ENCODE measurements at regions not wholly inside any gene's neighbourhood (a gene's known extent, or its start where the extent isn't known, plus 50 kb on each side); places are given as distances from the start of the nearest gene placed in this dataset.
"Not testable (repeated sequence)": the region's sequence is repeated elsewhere in the genome, so short reads cannot be mapped to it uniquely, and the experiment has no call there.

- Histone ChIP-seq H3K9me3 (ENCODE audit: control extremely low read depth in 1 of 5, control insufficient read depth in 4 of 5, insufficient read depth in 2 of 5, low read depth in 1 of 5, low read length in 4 of 5) (peaks cover 0 to 4% (median 0%) of the 10 kb centered on the region in 5 experiments), H3K36me3 (ENCODE audit: control insufficient read depth in 4 of 4, insufficient read depth in 4 of 4, low read length in 3 of 4) (no peaks in the 10 kb centered on the region), H3K4me3 (ENCODE audit: control insufficient read depth in 1 of 7, extremely low read depth in 1 of 7, insufficient read depth in 4 of 7, low read depth in 2 of 7, low read length in 6 of 7) (no peak overlapping the region), H3K27ac (ENCODE audit: insufficient read depth in 1 of 2, low read depth in 1 of 2, low read length in 2 of 2, poor library complexity in 1 of 2, severe bottlenecking in 2 of 2) (no peak overlapping the region), H3K4me1 (ENCODE audit: control extremely low read depth in 1 of 4, control insufficient read depth in 4 of 4, insufficient read depth in 4 of 4, low read length in 3 of 4) (no peaks in the 10 kb centered on the region), H3K27me3 (replicated peaks in 2 of 5; ENCODE audit: control insufficient read depth in 4 of 5, insufficient read depth in 5 of 5, low read length in 4 of 5) (no peaks in the 10 kb centered on the region)
- DNase-seq, result no peak
- WGBS (ENCODE audit: insufficient coverage), result 64% methylated on average over 3 of the region's 6 CpGs
- ChIA-PET CTCF (no interaction called here), POLR2A (no interaction called here)
These were observed 375.5 kb downstream of the PTH2R start for GRCh38 chr2:208782097-208782496.

GRCh38 chr2:208783184-208783583 is 376.6 kb downstream of the PTH2R start:
- Histone ChIP-seq H3K36me3 (ENCODE audit: control insufficient read depth in 4 of 4, insufficient read depth in 4 of 4, low read length in 3 of 4) (no peaks in the 10 kb centered on the region), H3K4me1 (ENCODE audit: control extremely low read depth in 1 of 4, control insufficient read depth in 4 of 4, insufficient read depth in 4 of 4, low read length in 3 of 4) (no peaks in the 10 kb centered on the region), H3K4me3 (ENCODE audit: control insufficient read depth in 1 of 7, extremely low read depth in 1 of 7, insufficient read depth in 4 of 7, low read depth in 2 of 7, low read length in 6 of 7) (no peak overlapping the region), H3K27ac (ENCODE audit: insufficient read depth in 1 of 2, low read depth in 1 of 2, low read length in 2 of 2, poor library complexity in 1 of 2, severe bottlenecking in 2 of 2) (no peak overlapping the region), H3K27me3 (replicated peaks in 2 of 5; ENCODE audit: control insufficient read depth in 4 of 5, insufficient read depth in 5 of 5, low read length in 4 of 5) (no peaks in the 10 kb centered on the region), H3K9me3 (ENCODE audit: control extremely low read depth in 1 of 5, control insufficient read depth in 4 of 5, insufficient read depth in 2 of 5, low read depth in 1 of 5, low read length in 4 of 5) (peaks cover 0 to 4% (median 0%) of the 10 kb centered on the region in 5 experiments)
- CTCF ChIA-PET, result no interaction called here
- POLR2A ChIA-PET, result no interaction called here
- DNase-seq, result peak in 1 of 3 donors; percentile 5

GRCh38 chr2:208784774-208785173 is 378.2 kb downstream of the PTH2R start:
- H3K9me3 ChIP-seq (ENCODE audit: control extremely low read depth in 1 of 5, control insufficient read depth in 4 of 5, insufficient read depth in 2 of 5, low read depth in 1 of 5, low read length in 4 of 5); H3K27me3 ChIP-seq (replicated peaks in 2 of 5; ENCODE audit: control insufficient read depth in 4 of 5, insufficient read depth in 5 of 5, low read length in 4 of 5); H3K27ac ChIP-seq (ENCODE audit: insufficient read depth in 1 of 2, low read depth in 1 of 2, low read length in 2 of 2, poor library complexity in 1 of 2, severe bottlenecking in 2 of 2); POLR2A ChIA-PET; H3K4me1 ChIP-seq (ENCODE audit: control extremely low read depth in 1 of 4, control insufficient read depth in 4 of 4, insufficient read depth in 4 of 4, low read length in 3 of 4); H3K36me3 ChIP-seq (ENCODE audit: control insufficient read depth in 4 of 4, insufficient read depth in 4 of 4, low read length in 3 of 4); H3K4me3 ChIP-seq (ENCODE audit: control insufficient read depth in 1 of 7, extremely low read depth in 1 of 7, insufficient read depth in 4 of 7, low read depth in 2 of 7, low read length in 6 of 7); DNase-seq: not testable (repeated sequence)
- CTCF ChIA-PET, result interaction anchor here (1.1 kb wide), 1 partner anchor 9 kb away, joined by 5 read pairs; no protein-coding TSS in a partner anchor
- WGBS (ENCODE audit: insufficient coverage), result 100% methylated on average over 8 of the region's 9 CpGs

GRCh38 chr2:208791257-208791656 is 384.7 kb downstream of the PTH2R start:
- POLR2A ChIA-PET, result no interaction called here
- Histone ChIP-seq H3K4me3 (ENCODE audit: control insufficient read depth in 1 of 7, extremely low read depth in 1 of 7, insufficient read depth in 4 of 7, low read depth in 2 of 7, low read length in 6 of 7) (no peak overlapping the region), H3K4me1 (ENCODE audit: control extremely low read depth in 1 of 4, control insufficient read depth in 4 of 4, insufficient read depth in 4 of 4, low read length in 3 of 4) (no peaks in the 10 kb centered on the region), H3K27me3 (replicated peaks in 2 of 5; ENCODE audit: control insufficient read depth in 4 of 5, insufficient read depth in 5 of 5, low read length in 4 of 5) (no peaks in the 10 kb centered on the region), H3K36me3 (ENCODE audit: control insufficient read depth in 4 of 4, insufficient read depth in 4 of 4, low read length in 3 of 4) (no peaks in the 10 kb centered on the region), H3K9me3 (ENCODE audit: control extremely low read depth in 1 of 5, control insufficient read depth in 4 of 5, insufficient read depth in 2 of 5, low read depth in 1 of 5, low read length in 4 of 5) (no peaks in the 10 kb centered on the region), H3K27ac (ENCODE audit: insufficient read depth in 1 of 2, low read depth in 1 of 2, low read length in 2 of 2, poor library complexity in 1 of 2, severe bottlenecking in 2 of 2) (no peak overlapping the region)
- 100% methylated on average over 1 of the region's 6 CpGs for WGBS (ENCODE audit: insufficient coverage)
- CTCF ChIA-PET, result no interaction called here
- no peak for DNase-seq

GRCh38 chr2:208792766-208793165 is 386.2 kb downstream of the PTH2R start:
- no peak for DNase-seq
- no peak overlapping the region for H3K27ac ChIP-seq (ENCODE audit: insufficient read depth in 1 of 2, low read depth in 1 of 2, low read length in 2 of 2, poor library complexity in 1 of 2, severe bottlenecking in 2 of 2)
- no peak overlapping the region for H3K4me3 ChIP-seq (ENCODE audit: control insufficient read depth in 1 of 7, extremely low read depth in 1 of 7, insufficient read depth in 4 of 7, low read depth in 2 of 7, low read length in 6 of 7)
- CTCF ChIA-PET, result interaction anchor here (0.7 kb wide), 1 partner anchor 936 kb away, joined by 3 read pairs; no protein-coding TSS in a partner anchor
- H3K36me3 ChIP-seq (ENCODE audit: control insufficient read depth in 4 of 4, insufficient read depth in 4 of 4, low read length in 3 of 4), result no peaks in the 10 kb centered on the region
- H3K9me3 ChIP-seq (ENCODE audit: control extremely low read depth in 1 of 5, control insufficient read depth in 4 of 5, insufficient read depth in 2 of 5, low read depth in 1 of 5, low read length in 4 of 5), result no peaks in the 10 kb centered on the region
- H3K27me3 ChIP-seq (replicated peaks in 2 of 5; ENCODE audit: control insufficient read depth in 4 of 5, insufficient read depth in 5 of 5, low read length in 4 of 5), result no peaks in the 10 kb centered on the region
- H3K4me1 ChIP-seq (ENCODE audit: control extremely low read depth in 1 of 4, control insufficient read depth in 4 of 4, insufficient read depth in 4 of 4, low read length in 3 of 4), result no peaks in the 10 kb centered on the region
- POLR2A ChIA-PET, result no interaction called here
- WGBS (ENCODE audit: insufficient coverage), result 92% methylated on average over 3 of the region's 8 CpGs

GRCh38 chr2:208793434-208793833 is 386.8 kb downstream of the PTH2R start:
- H3K9me3 ChIP-seq (ENCODE audit: control extremely low read depth in 1 of 5, control insufficient read depth in 4 of 5, insufficient read depth in 2 of 5, low read depth in 1 of 5, low read length in 4 of 5), result no peaks in the 10 kb centered on the region
- CTCF ChIA-PET, result interaction anchor here (1.0 kb wide), 1 partner anchor 9 kb away, joined by 5 read pairs; no protein-coding TSS in a partner anchor
- H3K4me3 ChIP-seq (ENCODE audit: control insufficient read depth in 1 of 7, extremely low read depth in 1 of 7, insufficient read depth in 4 of 7, low read depth in 2 of 7, low read length in 6 of 7), result no peak overlapping the region
- 98% methylated on average over 3 of the region's 3 CpGs for WGBS (ENCODE audit: insufficient coverage)
- H3K4me1 ChIP-seq (ENCODE audit: control extremely low read depth in 1 of 4, control insufficient read depth in 4 of 4, insufficient read depth in 4 of 4, low read length in 3 of 4), result no peaks in the 10 kb centered on the region
- no peaks in the 10 kb centered on the region for H3K27me3 ChIP-seq (replicated peaks in 2 of 5; ENCODE audit: control insufficient read depth in 4 of 5, insufficient read depth in 5 of 5, low read length in 4 of 5)
- no peak overlapping the region for H3K27ac ChIP-seq (ENCODE audit: insufficient read depth in 1 of 2, low read depth in 1 of 2, low read length in 2 of 2, poor library complexity in 1 of 2, severe bottlenecking in 2 of 2)
- no peaks in the 10 kb centered on the region for H3K36me3 ChIP-seq (ENCODE audit: control insufficient read depth in 4 of 4, insufficient read depth in 4 of 4, low read length in 3 of 4)
- POLR2A ChIA-PET, result no interaction called here
- DNase-seq, result no peak

GRCh38 chr2:208794288-208794975 is 387.8 kb downstream of the PTH2R start:
- no peak for DNase-seq
- Histone ChIP-seq H3K36me3 (ENCODE audit: control insufficient read depth in 4 of 4, insufficient read depth in 4 of 4, low read length in 3 of 4) (no peaks in the 10 kb centered on the region), H3K4me3 (ENCODE audit: control insufficient read depth in 1 of 7, extremely low read depth in 1 of 7, insufficient read depth in 4 of 7, low read depth in 2 of 7, low read length in 6 of 7) (no peak overlapping the region), H3K27me3 (replicated peaks in 2 of 5; ENCODE audit: control insufficient read depth in 4 of 5, insufficient read depth in 5 of 5, low read length in 4 of 5) (no peaks in the 10 kb centered on the region), H3K4me1 (ENCODE audit: control extremely low read depth in 1 of 4, control insufficient read depth in 4 of 4, insufficient read depth in 4 of 4, low read length in 3 of 4) (no peaks in the 10 kb centered on the region), H3K9me3 (ENCODE audit: control extremely low read depth in 1 of 5, control insufficient read depth in 4 of 5, insufficient read depth in 2 of 5, low read depth in 1 of 5, low read length in 4 of 5) (no peaks in the 10 kb centered on the region), H3K27ac (ENCODE audit: insufficient read depth in 1 of 2, low read depth in 1 of 2, low read length in 2 of 2, poor library complexity in 1 of 2, severe bottlenecking in 2 of 2) (no peak overlapping the region)
- CTCF ChIA-PET, result interaction anchor here (1.0 kb wide), 1 partner anchor 10 kb away, joined by 5 read pairs; no protein-coding TSS in a partner anchor
- POLR2A ChIA-PET, result no interaction called here
- 94% methylated on average over 2 of the region's 4 CpGs for WGBS (ENCODE audit: insufficient coverage)

Data from common myeloid progenitor, CD34-positive (primary cell).